GM21529 (cell line): ENCODE measurements at regions not wholly inside any gene's neighbourhood (a gene's known extent, or its start where the extent isn't known, plus 50 kb on each side); places are given as distances from the start of the nearest gene placed in this dataset.
"Not testable (repeated sequence)": the region's sequence is repeated elsewhere in the genome, so short reads cannot be mapped to it uniquely, and the experiment has no call there.

Source experiments
- ATAC-seq: cut with Tn5 transposase; IDR thresholded peaks from one replicate; pipeline ENCODE4 v1.9.1; 2021; ENCODE audit not compliant: unreplicated experiment

- no peak for ATAC-seq
Measured at GRCh38 chr16:50451951-50452508, 83.2 kb upstream of the BRD7 start.

DNA sequence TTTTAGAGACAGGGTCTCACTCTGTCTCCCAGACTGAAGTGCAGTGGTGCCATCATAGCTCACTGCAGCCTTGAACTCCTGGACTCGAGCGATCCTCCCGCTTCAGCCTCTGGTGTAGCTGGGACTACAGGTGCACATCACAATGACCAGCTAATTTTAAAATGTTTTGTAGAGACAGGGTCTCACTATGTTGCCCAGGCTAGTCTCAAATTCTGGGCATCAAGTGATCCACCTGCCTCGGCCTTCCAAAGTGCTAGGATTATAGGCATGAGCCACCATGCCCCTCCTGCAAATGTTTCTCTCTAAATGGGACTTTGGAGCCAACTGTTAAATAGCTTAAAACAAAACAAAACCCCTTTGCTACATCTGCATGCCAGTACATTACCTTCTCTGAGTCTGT is 82.2 kb upstream of the BRD7 start:
- no peak for ATAC-seq

DNA sequence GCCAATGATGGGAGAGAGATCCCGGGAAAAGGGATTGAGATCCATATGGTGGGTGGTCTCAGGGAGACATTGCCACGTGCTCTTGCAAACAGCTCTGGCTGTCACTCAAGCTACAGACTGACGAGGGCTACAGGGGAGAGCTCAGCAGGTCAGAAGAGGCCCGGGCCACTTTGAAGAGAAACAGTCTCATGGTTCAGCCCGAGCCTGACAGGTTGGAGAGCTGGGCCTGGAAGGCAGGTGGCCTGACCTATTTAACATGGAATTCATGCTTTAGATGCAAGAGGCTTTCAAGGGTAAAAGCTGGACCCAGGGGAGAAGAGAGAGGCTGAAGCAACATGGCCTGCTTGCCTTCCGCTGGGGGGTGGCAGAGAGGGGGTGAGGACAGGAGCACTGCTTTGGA is 81.0 kb upstream of the BRD7 start:
- ATAC-seq = no peak

- ATAC-seq = no peak
Measured at GRCh38 chr16:50448981-50449380, 80.2 kb upstream of the BRD7 start.

DNA sequence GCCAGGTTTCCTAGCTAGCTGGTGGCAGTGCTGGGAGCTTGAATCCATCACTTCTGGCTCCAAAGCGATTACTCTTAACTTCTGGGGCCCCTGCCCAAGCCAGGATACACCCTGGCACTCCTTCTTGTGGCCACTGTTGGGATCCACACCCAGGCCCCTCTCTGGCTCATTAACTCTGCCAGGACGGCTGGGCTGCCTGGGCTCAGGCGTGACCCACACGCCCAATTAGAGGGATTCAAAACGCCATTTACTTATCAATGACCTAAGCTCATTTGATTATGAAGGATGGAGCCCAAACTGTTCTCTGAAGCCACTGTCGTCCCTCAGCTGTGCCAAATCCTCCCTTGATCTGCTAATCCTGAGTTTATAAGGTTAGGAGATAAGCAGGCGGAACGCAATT is 79.7 kb upstream of the BRD7 start:
- no peak for ATAC-seq

- not testable (repeated sequence) for ATAC-seq
Measured at GRCh38 chr16:50447386-50447785, 78.6 kb upstream of the BRD7 start.

DNA sequence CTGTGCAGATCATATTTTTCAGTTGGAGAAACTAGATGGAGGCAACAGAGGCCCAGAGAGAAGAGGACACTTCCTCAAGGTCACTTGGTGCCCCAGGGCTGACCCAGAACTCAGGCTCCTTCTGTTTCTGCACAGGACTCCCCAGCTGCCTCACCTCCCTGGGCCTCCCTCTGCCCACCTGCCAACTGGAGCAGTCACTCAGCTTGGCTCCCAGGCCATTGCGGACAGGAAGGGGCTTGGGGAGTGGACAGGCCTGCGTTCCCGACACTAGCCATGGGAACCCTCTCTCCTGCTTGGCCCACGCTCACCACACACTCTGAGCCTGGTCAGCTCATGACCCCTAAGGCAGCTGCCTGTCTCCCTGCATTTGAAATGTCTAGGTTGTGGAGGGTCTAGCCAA is 78.1 kb upstream of the BRD7 start:
- no peak for ATAC-seq

DNA sequence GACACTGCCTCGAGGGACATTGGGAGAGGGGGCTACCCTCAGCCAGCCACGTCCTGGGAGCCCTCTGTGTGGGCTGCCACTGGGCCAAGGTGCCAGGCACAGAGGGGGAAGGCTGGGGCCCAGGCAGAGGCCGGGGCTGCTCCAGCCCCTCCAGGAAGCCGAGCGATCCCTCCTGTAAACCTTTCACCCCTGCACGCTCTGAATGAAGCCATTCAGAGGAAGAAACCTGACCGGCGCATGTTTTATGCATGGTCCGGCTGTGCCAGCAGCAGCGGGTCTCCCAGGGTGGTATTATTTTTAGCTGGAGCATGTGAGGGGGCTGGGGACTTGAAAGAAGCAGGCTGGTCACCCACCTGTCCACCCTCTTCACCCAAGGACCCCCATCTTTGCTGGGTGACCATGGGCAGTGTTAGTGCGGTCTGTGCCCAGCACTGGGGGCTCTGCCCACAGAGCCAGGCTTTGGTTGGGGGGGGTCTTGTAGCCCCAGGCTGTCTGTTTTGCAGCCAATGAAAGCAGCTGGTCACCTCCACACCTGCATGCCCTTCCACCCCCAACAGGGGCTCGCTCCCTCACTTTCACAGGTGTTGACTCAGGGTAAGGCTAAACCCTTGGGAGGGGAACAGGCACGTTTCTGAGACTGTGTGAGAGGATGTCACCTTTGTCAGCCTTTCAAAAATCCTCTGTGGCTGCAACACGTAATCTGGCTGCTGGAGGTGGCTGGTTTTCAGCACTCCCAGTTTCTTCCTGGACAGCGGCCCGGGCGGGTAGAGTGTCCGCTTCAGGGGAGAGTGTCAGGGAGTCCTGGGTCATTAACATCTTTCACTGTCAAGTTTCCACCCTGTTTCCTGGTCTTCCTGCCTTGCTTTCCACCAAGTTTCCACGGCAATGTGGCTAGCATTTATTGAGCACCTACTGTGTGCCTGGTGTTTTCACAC is 77.1 kb upstream of the BRD7 start:
- ATAC-seq = no peak

DNA sequence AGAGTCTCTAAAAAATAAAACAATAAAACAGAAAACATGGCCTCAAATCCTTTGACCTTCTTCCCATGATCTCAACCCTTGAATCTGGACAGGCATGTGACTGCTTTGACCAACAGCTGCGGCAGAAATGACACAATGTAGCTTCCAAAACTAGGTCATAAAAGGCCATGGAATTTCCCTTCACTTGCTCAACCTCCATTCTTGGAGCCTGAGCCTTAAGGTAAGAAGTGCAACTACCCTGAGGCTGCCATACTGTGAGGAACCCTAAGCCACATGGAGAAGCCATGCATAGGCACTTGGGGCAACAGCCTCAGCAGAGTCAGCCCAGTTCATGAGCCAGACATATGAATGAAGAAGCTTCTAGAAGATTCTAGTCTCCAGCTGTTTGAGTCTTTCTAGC is 75.7 kb upstream of the BRD7 start:
- no peak for ATAC-seq

DNA sequence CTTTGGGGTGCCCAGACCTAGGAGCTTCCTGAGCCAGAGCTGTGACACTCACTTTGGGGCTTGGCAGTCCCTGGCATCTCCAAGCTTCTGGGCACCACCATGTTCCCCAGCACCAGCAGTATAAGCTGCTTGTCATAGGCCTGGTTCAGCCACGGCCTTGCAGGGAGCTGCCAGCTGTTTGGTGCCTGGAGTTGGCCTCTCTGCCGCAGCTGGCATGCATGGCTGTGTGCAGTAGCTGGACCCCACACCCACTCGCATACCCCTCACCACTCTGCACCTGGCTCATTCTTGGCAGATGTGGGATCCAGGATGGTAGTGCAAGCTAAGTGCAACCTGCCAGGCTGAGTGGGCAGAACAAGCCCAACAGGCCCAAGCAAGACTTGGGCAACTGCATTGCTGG is 73.4 kb upstream of the BRD7 start:
- no peak for ATAC-seq

- ATAC-seq = no peak
Measured at GRCh38 chr16:50441486-50442157, 72.8 kb upstream of the BRD7 start.

DNA sequence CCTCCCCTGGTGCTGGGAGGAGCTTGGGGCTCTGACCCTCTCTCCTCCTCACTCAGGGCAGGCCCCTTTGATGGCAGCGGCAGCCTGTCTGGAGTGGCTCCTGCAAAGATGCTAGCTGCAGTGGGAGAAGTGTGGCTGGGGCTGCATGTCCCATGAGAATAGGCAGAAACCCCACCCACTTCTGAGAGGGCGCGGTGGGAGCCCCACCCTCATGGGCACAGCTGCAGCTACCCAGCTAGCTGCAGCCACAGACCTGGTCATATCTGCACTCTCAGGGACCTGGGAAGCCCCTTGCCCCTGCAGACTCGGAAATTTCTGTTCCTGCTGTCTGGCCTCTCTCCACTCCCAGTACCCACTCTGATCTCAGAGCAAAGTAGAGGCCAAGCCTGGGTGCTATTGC is 72.2 kb upstream of the BRD7 start:
- no peak for ATAC-seq

GRCh38 chr16:50440531-50440930 is 71.7 kb upstream of the BRD7 start:
- ATAC-seq = no peak

GRCh38 chr16:50437769-50438437 is 69.1 kb upstream of the BRD7 start:
- ATAC-seq = no peak

- ATAC-seq = no peak
Measured at GRCh38 chr16:50436271-50436670, 67.5 kb upstream of the BRD7 start.

DNA sequence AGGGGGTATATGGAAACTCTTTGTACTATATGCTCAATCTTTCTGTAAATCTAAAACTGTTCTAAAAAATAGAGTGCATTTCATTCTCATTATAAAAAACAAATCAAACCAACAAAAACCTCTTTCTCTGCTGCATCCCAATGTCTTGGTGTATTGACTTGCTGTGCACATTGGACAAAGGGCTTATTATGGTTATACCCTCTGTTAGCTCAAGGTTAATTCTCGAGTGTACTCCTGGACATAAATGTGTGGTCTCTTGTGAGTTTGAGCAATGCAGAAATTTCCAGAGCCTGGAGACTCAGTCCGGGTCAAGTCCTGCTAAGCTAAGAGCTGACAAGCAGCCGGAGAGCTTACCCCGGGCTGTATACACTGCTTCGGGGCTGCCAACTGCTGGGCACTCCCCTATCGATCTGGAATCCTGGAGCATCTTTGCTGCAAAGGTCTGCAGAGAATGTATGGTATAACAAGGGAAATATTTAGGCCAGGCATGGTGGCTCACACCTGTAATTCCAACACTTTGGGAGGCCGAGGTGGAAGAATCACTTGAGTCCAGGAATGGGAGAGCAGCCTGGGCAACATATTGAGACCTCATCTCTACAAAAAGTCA is 66.2 kb upstream of the BRD7 start:
- no peak for ATAC-seq

DNA sequence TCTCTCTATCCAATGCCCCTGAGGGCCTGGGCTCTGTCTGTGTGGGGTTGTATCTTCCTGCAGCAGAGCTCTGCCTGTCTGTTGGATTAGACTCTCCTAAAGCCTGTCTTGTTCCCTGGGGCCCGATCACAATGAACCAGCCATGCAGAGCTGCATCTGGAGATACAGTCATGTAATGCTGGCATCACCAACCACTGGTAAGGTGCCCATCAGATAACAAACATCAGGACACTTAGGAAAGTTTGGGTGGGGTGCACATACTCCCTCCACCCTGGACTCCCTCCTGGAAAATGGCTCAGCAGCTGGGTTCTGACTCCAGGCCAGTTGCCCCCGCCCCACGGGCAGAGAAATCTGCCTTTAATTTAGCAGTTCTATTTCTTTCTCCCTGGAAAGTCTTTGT is 61.3 kb upstream of the BRD7 start:
- no peak for ATAC-seq

GRCh38 chr16:50428742-50429141 is 60.0 kb upstream of the BRD7 start:
- ATAC-seq = no peak

- ATAC-seq = no peak
Measured at GRCh38 chr16:50428116-50428515, 59.3 kb upstream of the BRD7 start.

- no peak for ATAC-seq
Measured at GRCh38 chr16:50427107-50427506, 58.3 kb upstream of the BRD7 start.

GRCh38 chr16:50425648-50426047 is 56.9 kb upstream of the BRD7 start:
- ATAC-seq = no peak
